Activated CD4-positive, CD25-positive, alpha-beta regulatory T cell treated with anti-CD3 and anti-CD28 coated beads, Interleukin-2, amount 50 U/mL, for 72 hours (primary cell): ENCODE measurements at regions not wholly inside any gene's neighbourhood (a gene's known extent, or its start where the extent isn't known, plus 50 kb on each side); places are given as distances from the start of the nearest gene placed in this dataset.
"Not testable (repeated sequence)": the region's sequence is repeated elsewhere in the genome, so short reads cannot be mapped to it uniquely, and the experiment has no call there.

Source experiments
- DNase-seq: peaks from one replicate; pipeline ENCODE4 v3.0.0; 2021

- not testable (repeated sequence) for DNase-seq
These were observed 298.1 kb upstream of the PLGLB1 start for GRCh38 chr2:87319705-87320104.

GRCh38 chr2:87321201-87321600, 299.6 kb upstream of the PLGLB1 start:
- not testable (repeated sequence) for DNase-seq

GRCh38 chr2:87324335-87325041, 302.8 kb upstream of the PLGLB1 start:
- not testable (repeated sequence) for DNase-seq

GRCh38 chr2:87325042-87325910, 303.6 kb upstream of the PLGLB1 start:
- not testable (repeated sequence) for DNase-seq

GRCh38 chr2:87325911-87326294, 304.3 kb upstream of the PLGLB1 start:
- DNase-seq, result not testable (repeated sequence)

GRCh38 chr2:87326754-87327153, 305.1 kb upstream of the PLGLB1 start:
- not testable (repeated sequence) for DNase-seq

GRCh38 chr2:87327648-87328371, 306.2 kb upstream of the PLGLB1 start:
- DNase-seq, result not testable (repeated sequence)

GRCh38 chr2:87329529-87329928, 307.9 kb upstream of the PLGLB1 start:
- not testable (repeated sequence) for DNase-seq

- not testable (repeated sequence) for DNase-seq
These were observed 308.8 kb upstream of the PLGLB1 start for GRCh38 chr2:87330486-87330885.

GRCh38 chr2:87331940-87332583, 310.4 kb upstream of the PLGLB1 start:
- not testable (repeated sequence) for DNase-seq

- not testable (repeated sequence) for DNase-seq
These were observed 313.2 kb upstream of the PLGLB1 start for GRCh38 chr2:87334888-87335287.

- not testable (repeated sequence) for DNase-seq
These were observed 317.4 kb upstream of the PLGLB1 start for GRCh38 chr2:87338998-87339397.

- DNase-seq, result peak; percentile 66
These were observed 320.0 kb upstream of the PLGLB1 start for GRCh38 chr2:87341601-87342014.

GRCh38 chr2:87342175-87342574, 320.5 kb upstream of the PLGLB1 start:
- not testable (repeated sequence) for DNase-seq

GRCh38 chr2:87343347-87343746, 321.7 kb upstream of the PLGLB1 start:
- DNase-seq, result not testable (repeated sequence)

GRCh38 chr2:87345283-87345682, 323.6 kb upstream of the PLGLB1 start:
- DNase-seq, result not testable (repeated sequence)

GRCh38 chr2:87348556-87348955, 326.9 kb upstream of the PLGLB1 start:
- DNase-seq, result not testable (repeated sequence)

GRCh38 chr2:87349006-87349405, 327.4 kb upstream of the PLGLB1 start:
- DNase-seq, result not testable (repeated sequence)

- not testable (repeated sequence) for DNase-seq
These were observed 330.7 kb upstream of the PLGLB1 start for GRCh38 chr2:87352178-87352934.

GRCh38 chr2:87353408-87353807, 331.8 kb upstream of the PLGLB1 start:
- not testable (repeated sequence) for DNase-seq

- not testable (repeated sequence) for DNase-seq
These were observed 332.5 kb upstream of the PLGLB1 start for GRCh38 chr2:87354102-87354501.

GRCh38 chr2:87360250-87360649, 338.6 kb upstream of the PLGLB1 start:
- DNase-seq, result not testable (repeated sequence)
